ENCODE measurements at regions not wholly inside any gene's neighbourhood (a gene's known extent, or its start where the extent isn't known, plus 50 kb on each side); places are given as distances from the start of the nearest gene placed in this dataset.
"Not testable (repeated sequence)": the region's sequence is repeated elsewhere in the genome, so short reads cannot be mapped to it uniquely, and the experiment has no call there.

GRCh38 chr6:68167604-68168003 lies 467.5 kb upstream of the ADGRB3 start:
- TF ChIP-seq CTCF (IDR thresholded peaks at IDR 0.05; ENCODE audit: low read length) (no peak), EZH2phosphoT487 (IDR thresholded peaks at IDR 0.05; ENCODE audit: low read length) (no peak), EZH2 (optimal IDR thresholded peaks at IDR 0.05; ENCODE audit: low read depth, low read length) (no peak)
- no peaks in the 10 kb centered on the region for H3K79me2 ChIP-seq (ENCODE audit: low read length)
- H4K20me1 ChIP-seq (ENCODE audit: insufficient read depth, low read length) = no peaks in the 10 kb centered on the region
- no peaks in the 10 kb centered on the region for H3K9me2 ChIP-seq (replicated peaks; ENCODE audit: insufficient read depth, low read length)
- no peaks in the 10 kb centered on the region for H3K4me1 ChIP-seq (ENCODE audit: low read length)
- no peak overlapping the region for H3K4me2 ChIP-seq (ENCODE audit: low read depth, low read length)
- no peak overlapping the region for H3K9ac ChIP-seq (ENCODE audit: low read length)
- H3F3A ChIP-seq (ENCODE audit: insufficient read depth, low read length) = no peaks in the 10 kb centered on the region
- H3K27me3 ChIP-seq (replicated peaks; ENCODE audit: insufficient read depth, low read length) = no peaks in the 10 kb centered on the region
- H3K4me3 ChIP-seq (ENCODE audit: low read length) = no peak overlapping the region
- DNase-seq = no peak
- H3K27ac ChIP-seq (ENCODE audit: low read length) = no peak overlapping the region
- no peaks in the 10 kb centered on the region for H3K36me3 ChIP-seq (replicated peaks; ENCODE audit: insufficient read depth, low read length)
- H3K9me3 ChIP-seq (replicated peaks; ENCODE audit: insufficient read depth, low read length) = no peaks in the 10 kb centered on the region
- H2AFZ ChIP-seq (ENCODE audit: low read length) = no peak overlapping the region

- H3K9me2 ChIP-seq (replicated peaks; ENCODE audit: insufficient read depth, low read length); H3K9ac ChIP-seq (ENCODE audit: low read length); H3K4me1 ChIP-seq (ENCODE audit: low read length); H3K79me2 ChIP-seq (ENCODE audit: low read length); H3K9me3 ChIP-seq (replicated peaks; ENCODE audit: insufficient read depth, low read length); H3K27me3 ChIP-seq (replicated peaks; ENCODE audit: insufficient read depth, low read length); H3K36me3 ChIP-seq (replicated peaks; ENCODE audit: insufficient read depth, low read length); H3F3A ChIP-seq (ENCODE audit: insufficient read depth, low read length); H3K27ac ChIP-seq (ENCODE audit: low read length); H4K20me1 ChIP-seq (ENCODE audit: insufficient read depth, low read length); H2AFZ ChIP-seq (ENCODE audit: low read length); DNase-seq; H3K4me3 ChIP-seq (ENCODE audit: low read length); H3K4me2 ChIP-seq (ENCODE audit: low read depth, low read length): not testable (repeated sequence)
Observed at GRCh38 chr6:68160812-68161211, 474.3 kb upstream of the ADGRB3 start.

- no peaks in the 10 kb centered on the region for H3K27me3 ChIP-seq (replicated peaks; ENCODE audit: insufficient read depth, low read length)
- H3K9me2 ChIP-seq (replicated peaks; ENCODE audit: insufficient read depth, low read length) = no peaks in the 10 kb centered on the region
- TF ChIP-seq EZH2phosphoT487 (IDR thresholded peaks at IDR 0.05; ENCODE audit: low read length) (no peak), EZH2 (optimal IDR thresholded peaks at IDR 0.05; ENCODE audit: low read depth, low read length) (no peak), CTCF (IDR thresholded peaks at IDR 0.05; ENCODE audit: low read length) (no peak)
- H3K27ac ChIP-seq (ENCODE audit: low read length) = no peak overlapping the region
- no peak overlapping the region for H3K4me3 ChIP-seq (ENCODE audit: low read length)
- H3K79me2 ChIP-seq (ENCODE audit: low read length) = no peaks in the 10 kb centered on the region
- DNase-seq = no peak
- no peak overlapping the region for H3K9ac ChIP-seq (ENCODE audit: low read length)
- H3K36me3 ChIP-seq (replicated peaks; ENCODE audit: insufficient read depth, low read length) = no peaks in the 10 kb centered on the region
- H3K9me3 ChIP-seq (replicated peaks; ENCODE audit: insufficient read depth, low read length) = no peaks in the 10 kb centered on the region
- no peak overlapping the region for H3K4me2 ChIP-seq (ENCODE audit: low read depth, low read length)
- H3F3A ChIP-seq (ENCODE audit: insufficient read depth, low read length) = no peaks in the 10 kb centered on the region
- no peaks in the 10 kb centered on the region for H3K4me1 ChIP-seq (ENCODE audit: low read length)
- no peak overlapping the region for H2AFZ ChIP-seq (ENCODE audit: low read length)
- no peaks in the 10 kb centered on the region for H4K20me1 ChIP-seq (ENCODE audit: insufficient read depth, low read length)
Observed at GRCh38 chr6:68160348-68160747, 474.7 kb upstream of the ADGRB3 start.

GRCh38 chr6:68159433-68159832 lies 475.6 kb upstream of the ADGRB3 start:
- DNase-seq = peak; percentile 42
- no peaks in the 10 kb centered on the region for H3K27me3 ChIP-seq (replicated peaks; ENCODE audit: insufficient read depth, low read length)
- TF ChIP-seq EZH2phosphoT487 (IDR thresholded peaks at IDR 0.05; ENCODE audit: low read length) (no peak), CTCF (IDR thresholded peaks at IDR 0.05; ENCODE audit: low read length) (no peak), EZH2 (optimal IDR thresholded peaks at IDR 0.05; ENCODE audit: low read depth, low read length) (no peak)
- H3K79me2 ChIP-seq (ENCODE audit: low read length) = no peaks in the 10 kb centered on the region
- no peaks in the 10 kb centered on the region for H3K9me3 ChIP-seq (replicated peaks; ENCODE audit: insufficient read depth, low read length)
- H3K4me1 ChIP-seq (ENCODE audit: low read length) = no peaks in the 10 kb centered on the region
- no peak overlapping the region for H3K27ac ChIP-seq (ENCODE audit: low read length)
- no peak overlapping the region for H2AFZ ChIP-seq (ENCODE audit: low read length)
- no peak overlapping the region for H3K4me3 ChIP-seq (ENCODE audit: low read length)
- no peak overlapping the region for H3K9ac ChIP-seq (ENCODE audit: low read length)
- H3F3A ChIP-seq (ENCODE audit: insufficient read depth, low read length) = no peaks in the 10 kb centered on the region
- no peak overlapping the region for H3K4me2 ChIP-seq (ENCODE audit: low read depth, low read length)
- no peaks in the 10 kb centered on the region for H3K9me2 ChIP-seq (replicated peaks; ENCODE audit: insufficient read depth, low read length)
- no peaks in the 10 kb centered on the region for H3K36me3 ChIP-seq (replicated peaks; ENCODE audit: insufficient read depth, low read length)
- H4K20me1 ChIP-seq (ENCODE audit: insufficient read depth, low read length) = no peaks in the 10 kb centered on the region
